Ascending aorta (tissue), 2 donors: ENCODE measurements at regions not wholly inside any gene's neighbourhood (a gene's known extent, or its start where the extent isn't known, plus 50 kb on each side); places are given as distances from the start of the nearest gene placed in this dataset.
"Not testable (repeated sequence)": the region's sequence is repeated elsewhere in the genome, so short reads cannot be mapped to it uniquely, and the experiment has no call there.

Source experiments
- DNase-seq, 2 donors: peaks; one replicate each; pipeline ENCODE4 v3.0.0-alpha.2; 2019; ENCODE audit warnings: low spot score in 2 of 2
- H3K27ac ChIP-seq, 2 donors: fragments of 200-600 bp; sonication (generic); one replicate each; pipeline ENCODE4 v1.5.1; 2016 to 2017; ENCODE audit warnings: mild to moderate bottlenecking in 1 of 2
- H3K27me3 ChIP-seq: fragments of 200-600 bp; sonication (generic); one replicate; pipeline ENCODE4 v1.5.1; 2017
- H3K36me3 ChIP-seq, 2 donors: fragments of 200-600 bp; sonication (generic); one replicate each; pipeline ENCODE4 v1.5.1; 2016
- H3K4me1 ChIP-seq, 2 donors: fragments of 200-600 bp; sonication (generic); one replicate each; pipeline ENCODE4 v1.5.1; 2016 to 2017; ENCODE audit warnings: mild to moderate bottlenecking in 1 of 2
- H3K4me3 ChIP-seq, 2 donors: fragments of 200-600 bp; sonication (generic); one replicate each; pipeline ENCODE4 v1.5.1; 2016 to 2017; ENCODE audit warnings: mild to moderate bottlenecking in 1 of 2
- H3K9me3 ChIP-seq, 2 donors: fragments of 200-600 bp; sonication (generic); one replicate each; pipeline ENCODE4 v1.5.1; 2016
- CTCF ChIP-seq, 3 experiments: fragments of 200-600 bp in 2 of 3; fragments of 450-650 bp in 1 of 3; sonication (generic) in 2 of 3; IDR thresholded peaks; one replicate each; pipeline ENCODE4 v1.5.1; 2016 to 2019; ENCODE audit warnings: antibody characterized with exemption in 3 of 3, mild to moderate bottlenecking in 1 of 3, moderate library complexity in 1 of 3
- intact Hi-C: fragments of 100-400 bp; cut with DNase I; formaldehyde crosslinking; loops from one replicate; pipeline ENCODE4 v1.15.1; 2023

GRCh38 chr4:125784741-125785140, 470.0 kb downstream of the FAT4 start:
- Histone ChIP-seq H3K4me3 (no peak overlapping the region), H3K9me3 (no peaks in the 10 kb centered on the region), H3K36me3 (no peaks in the 10 kb centered on the region), H3K27ac (no peak overlapping the region), H3K27me3 (no peaks in the 10 kb centered on the region), H3K4me1 (no peaks in the 10 kb centered on the region)
- DNase-seq: no peak
- intact Hi-C loops: no loop called here
- no peak for TF ChIP-seq CTCF (IDR thresholded peaks at IDR 0.05)

- Histone ChIP-seq H3K27me3 (no peaks in the 10 kb centered on the region), H3K9me3 (no peaks in the 10 kb centered on the region), H3K4me1 (no peaks in the 10 kb centered on the region), H3K4me3 (no peak overlapping the region), H3K36me3 (no peaks in the 10 kb centered on the region), H3K27ac (no peak overlapping the region)
- TF ChIP-seq CTCF (IDR thresholded peaks at IDR 0.05): no peak
- no peak for DNase-seq
- intact Hi-C loops: no loop called here
These were observed 473.0 kb downstream of the FAT4 start for GRCh38 chr4:125787707-125788106.

GRCh38 chr4:125789023-125789422, 474.3 kb downstream of the FAT4 start:
- Histone ChIP-seq H3K36me3 (no peaks in the 10 kb centered on the region), H3K4me1 (no peaks in the 10 kb centered on the region), H3K27ac (no peak overlapping the region), H3K4me3 (no peak overlapping the region), H3K27me3 (no peaks in the 10 kb centered on the region), H3K9me3 (no peaks in the 10 kb centered on the region)
- no peak for DNase-seq
- intact Hi-C loops: no loop called here
- no peak for TF ChIP-seq CTCF (IDR thresholded peaks at IDR 0.05)

- no peak for DNase-seq
- no peak overlapping the region for H3K27ac ChIP-seq
- no peaks in the 10 kb centered on the region for H3K9me3 ChIP-seq
- intact Hi-C loops: no loop called here
- no peaks in the 10 kb centered on the region for H3K27me3 ChIP-seq
- TF ChIP-seq CTCF (IDR thresholded peaks at IDR 0.05): no peak
- H3K4me1 ChIP-seq: no peaks in the 10 kb centered on the region
- no peak overlapping the region for H3K4me3 ChIP-seq
- no peaks in the 10 kb centered on the region for H3K36me3 ChIP-seq
These were observed 477.1 kb downstream of the FAT4 start for GRCh38 chr4:125791896-125792295.

GRCh38 chr4:125794989-125795388, 480.2 kb downstream of the FAT4 start:
- H3K9me3 ChIP-seq: no peaks in the 10 kb centered on the region
- H3K27me3 ChIP-seq: no peaks in the 10 kb centered on the region
- DNase-seq: no peak
- no peak overlapping the region for H3K27ac ChIP-seq
- no peaks in the 10 kb centered on the region for H3K4me1 ChIP-seq
- intact Hi-C loops: no loop called here
- H3K36me3 ChIP-seq: no peaks in the 10 kb centered on the region
- H3K4me3 ChIP-seq: no peak overlapping the region
- no peak for TF ChIP-seq CTCF (IDR thresholded peaks at IDR 0.05)

- no peak for DNase-seq
- Histone ChIP-seq H3K27ac (no peak overlapping the region), H3K27me3 (no peaks in the 10 kb centered on the region), H3K36me3 (no peaks in the 10 kb centered on the region), H3K4me1 (no peaks in the 10 kb centered on the region), H3K4me3 (no peak overlapping the region), H3K9me3 (no peaks in the 10 kb centered on the region)
- TF ChIP-seq CTCF (IDR thresholded peaks at IDR 0.05): no peak
- intact Hi-C loops: no loop called here
These were observed 481.4 kb downstream of the FAT4 start for GRCh38 chr4:125796138-125796537.

GRCh38 chr4:125797621-125798020, 482.9 kb downstream of the FAT4 start:
- DNase-seq, H3K27me3 ChIP-seq, intact Hi-C loops, H3K27ac ChIP-seq, H3K9me3 ChIP-seq, H3K4me3 ChIP-seq, H3K36me3 ChIP-seq, H3K4me1 ChIP-seq: not testable (repeated sequence)
